Smooth muscle cell (in vitro differentiated cells): ENCODE measurements at regions not wholly inside any gene's neighbourhood (a gene's known extent, or its start where the extent isn't known, plus 50 kb on each side); places are given as distances from the start of the nearest gene placed in this dataset.

Experiments used
- DNase-seq: peaks from one replicate; lab custom pipeline; 2025; ENCODE audit not compliant: unreplicated experiment; lab: John Stamatoyannopoulos, UW
- H2AFZ ChIP-seq: fragments of 200-600 bp; sonication (generic); 2 replicates; pipeline ENCODE4 v1.6.0; 2016; ENCODE audit warnings: antibody characterized with exemption, low read depth, mild to moderate bottlenecking
- H3F3A ChIP-seq: fragments of 200-600 bp; sonication (generic); 2 replicates; pipeline ENCODE4 v1.6.0; 2017; ENCODE audit warnings: antibody characterized with exemption, low read depth
- H3K27ac ChIP-seq: fragments of 200-600 bp; sonication (generic); 2 replicates; pipeline ENCODE4 v1.5.1; 2016; ENCODE audit warnings: low read depth, mild to moderate bottlenecking
- H3K27me3 ChIP-seq: fragments of 200-600 bp; sonication (generic); 2 replicates; pipeline ENCODE4 v1.6.1; 2016; ENCODE audit warnings: low read depth, mild to moderate bottlenecking
- H3K36me3 ChIP-seq: fragments of 200-600 bp; sonication (generic); 2 replicates; pipeline ENCODE4 v1.5.1; 2016; ENCODE audit warnings: low read depth
- H3K4me1 ChIP-seq: fragments of 200-600 bp; sonication (generic); 2 replicates; pipeline ENCODE4 v1.5.1; 2016; ENCODE audit warnings: low read depth
- H3K4me2 ChIP-seq: fragments of 200-600 bp; sonication (generic); 2 replicates; pipeline ENCODE4 v1.6.0; 2016; ENCODE audit warnings: mild to moderate bottlenecking
- H3K4me3 ChIP-seq: fragments of 200-600 bp; sonication (generic); 2 replicates; pipeline ENCODE4 v1.5.1; 2016; ENCODE audit warnings: mild to moderate bottlenecking
- H3K79me2 ChIP-seq: fragments of 200-600 bp; sonication (generic); 2 replicates; pipeline ENCODE4 v1.6.0; 2016; ENCODE audit warnings: low read depth, mild to moderate bottlenecking
- H3K9ac ChIP-seq: fragments of 200-600 bp; sonication (generic); 2 replicates; pipeline ENCODE4 v1.6.0; 2016; ENCODE audit warnings: low read depth
- H3K9me3 ChIP-seq: fragments of 200-600 bp; sonication (generic); replicated peaks from 2 replicates; pipeline ENCODE4 v1.5.1; 2016; ENCODE audit warnings: low read depth
- H4K20me1 ChIP-seq: fragments of 200-600 bp; sonication (generic); 2 replicates; pipeline ENCODE4 v1.6.0; 2016; ENCODE audit warnings: low read depth
- CTCF ChIP-seq: fragments of 200-600 bp; sonication (generic); IDR thresholded peaks from 2 replicates; pipeline ENCODE4 v1.5.1; 2017; ENCODE audit warnings: borderline replicate concordance, mild to moderate bottlenecking, antibody characterized with exemption; ENCODE audit not compliant: insufficient read depth, poor library complexity, severe bottlenecking
- WGBS: methylation state at CpG from one replicate; pipeline ENCODE4 v1.1.7; 2016; ENCODE audit warnings: low lambda C conversion rate; 5-methylcytosine and 5-hydroxymethylcytosine counted together

DNA sequence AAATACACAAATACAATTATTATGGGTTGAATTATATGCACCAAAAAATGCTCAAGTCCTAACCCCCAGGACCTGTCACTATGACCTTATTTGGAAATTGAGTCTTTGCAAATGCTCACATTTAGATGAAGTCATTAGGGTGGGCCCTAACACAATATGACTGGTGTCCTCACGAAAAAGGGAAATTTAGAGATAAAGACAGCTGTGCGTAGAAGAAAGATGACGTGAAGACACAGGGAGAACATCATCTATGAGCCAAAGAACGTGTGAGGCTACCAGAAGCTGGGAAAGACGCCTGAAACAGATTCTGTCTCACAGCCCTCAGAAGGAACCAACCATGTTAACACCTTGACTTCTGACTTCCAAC, 259.2 kb downstream of the EMP1 start:
- DNase-seq, result no peak
- H3K36me3 ChIP-seq, result no peaks in the 10 kb centered on the region
- no peak overlapping the region for H3K4me2 ChIP-seq
- no peaks in the 10 kb centered on the region for H3K79me2 ChIP-seq
- no peak overlapping the region for H3K27ac ChIP-seq
- H3K9me3 ChIP-seq, result no peaks in the 10 kb centered on the region
- H3K4me3 ChIP-seq, result no peak overlapping the region
- 90% methylated on average over 5 of the region's 5 CpGs for WGBS
- no peak overlapping the region for H2AFZ ChIP-seq
- H3F3A ChIP-seq, result no peaks in the 10 kb centered on the region
- H3K27me3 ChIP-seq, result no peaks in the 10 kb centered on the region
- TF ChIP-seq CTCF, result no peak
- no peaks in the 10 kb centered on the region for H4K20me1 ChIP-seq
- H3K9ac ChIP-seq, result no peak overlapping the region
- H3K4me1 ChIP-seq, result no peaks in the 10 kb centered on the region

- Histone ChIP-seq H4K20me1 (no peaks in the 10 kb centered on the region), H3K36me3 (no peaks in the 10 kb centered on the region), H3K4me3 (no peak overlapping the region), H3K9me3 (no peaks in the 10 kb centered on the region), H3F3A (no peaks in the 10 kb centered on the region), H3K79me2 (no peaks in the 10 kb centered on the region), H2AFZ (no peak overlapping the region), H3K4me1 (no peaks in the 10 kb centered on the region), H3K4me2 (no peak overlapping the region), H3K9ac (no peak overlapping the region), H3K27me3 (no peaks in the 10 kb centered on the region), H3K27ac (no peak overlapping the region)
- TF ChIP-seq CTCF, result no peak
- 97% methylated on average over 3 of the region's 3 CpGs for WGBS
- no peak for DNase-seq
Measured at GRCh38 chr12:13454991-13455777, 258.7 kb downstream of the EMP1 start.

- no peaks in the 10 kb centered on the region for H3K27me3 ChIP-seq
- DNase-seq, result no peak
- no peak overlapping the region for H3K4me2 ChIP-seq
- no peaks in the 10 kb centered on the region for H3F3A ChIP-seq
- no peak overlapping the region for H3K27ac ChIP-seq
- no peaks in the 10 kb centered on the region for H4K20me1 ChIP-seq
- no peak for TF ChIP-seq CTCF
- H3K9me3 ChIP-seq, result no peaks in the 10 kb centered on the region
- no peak overlapping the region for H3K9ac ChIP-seq
- 94% methylated on average over 4 of the region's 4 CpGs for WGBS
- no peaks in the 10 kb centered on the region for H3K36me3 ChIP-seq
- no peak overlapping the region for H2AFZ ChIP-seq
- no peaks in the 10 kb centered on the region for H3K4me1 ChIP-seq
- H3K4me3 ChIP-seq, result no peak overlapping the region
- H3K79me2 ChIP-seq, result no peaks in the 10 kb centered on the region
Measured at GRCh38 chr12:13452955-13453570, 256.5 kb downstream of the EMP1 start.

DNA sequence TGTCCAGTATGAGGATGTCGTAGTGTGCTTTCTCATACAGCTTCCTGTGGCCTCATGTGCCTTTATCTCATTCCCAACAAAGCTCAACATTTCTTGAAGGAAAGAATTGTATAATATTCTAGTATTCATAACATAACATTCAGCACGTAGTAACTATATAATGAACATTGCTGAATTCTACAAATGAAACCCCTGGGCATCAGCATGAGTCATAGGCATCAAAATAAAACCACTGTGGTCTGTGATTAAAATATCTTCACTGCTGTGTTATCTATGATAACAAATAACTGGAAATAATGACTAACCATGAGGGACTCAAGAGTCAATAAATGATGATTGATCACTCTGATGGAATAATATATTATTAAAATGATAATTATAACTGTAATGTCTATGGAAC, 255.2 kb downstream of the EMP1 start:
- no peak for TF ChIP-seq CTCF
- Histone ChIP-seq H4K20me1 (no peaks in the 10 kb centered on the region), H3K4me1 (no peaks in the 10 kb centered on the region), H2AFZ (no peak overlapping the region), H3K4me2 (no peak overlapping the region), H3K79me2 (no peaks in the 10 kb centered on the region), H3K27ac (no peak overlapping the region), H3K9me3 (no peaks in the 10 kb centered on the region), H3K27me3 (no peaks in the 10 kb centered on the region), H3K4me3 (no peak overlapping the region), H3F3A (no peaks in the 10 kb centered on the region), H3K36me3 (no peaks in the 10 kb centered on the region), H3K9ac (no peak overlapping the region)
- 84% methylated on average over 2 of the region's 2 CpGs for WGBS
- no peak for DNase-seq
